ENCODE measurements at regions not wholly inside any gene's neighbourhood (a gene's known extent, or its start where the extent isn't known, plus 50 kb on each side); places are given as distances from the start of the nearest gene placed in this dataset.

DNA sequence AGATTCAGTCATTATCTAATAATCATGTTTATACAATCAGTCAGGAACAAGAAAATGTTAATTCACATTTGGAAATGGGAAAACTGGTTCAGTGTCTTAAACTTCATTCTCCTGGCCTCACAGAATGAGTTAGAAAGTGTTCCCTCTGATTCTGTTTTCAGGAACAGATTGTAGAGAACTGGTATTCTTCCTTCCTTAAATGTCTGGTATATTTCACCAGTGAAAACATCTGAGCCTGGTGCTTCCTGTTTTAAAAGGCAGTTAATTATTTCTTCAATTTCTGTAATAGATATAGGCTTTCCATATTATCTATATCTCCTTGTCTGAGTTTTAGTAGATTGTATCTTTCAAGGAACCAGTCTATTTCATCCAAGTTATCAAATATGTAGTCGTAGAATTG is 97.1 kb upstream of the TMEM168 start:
- no peak for TF ChIP-seq POLR2A (IDR thresholded peaks at IDR 0.05; ENCODE audit: low read length)
- TF ChIP-seq GATA1 (IDR thresholded peaks at IDR 0.05; ENCODE audit: low read depth, low read length) = no peak

Data from erythroblast (primary cell).